ENCODE measurements at regions not wholly inside any gene's neighbourhood (a gene's known extent, or its start where the extent isn't known, plus 50 kb on each side); places are given as distances from the start of the nearest gene placed in this dataset.

- TF ChIP-seq CTCF (conservative IDR thresholded peaks at IDR 0.05; ENCODE audit: low read length): no peak
- no peak for TF ChIP-seq EZH2phosphoT487 (IDR thresholded peaks at IDR 0.05; ENCODE audit: borderline replicate concordance)
Observed at GRCh38 chr11:109075976-109076375, 346.0 kb upstream of the C11orf87 start.
